DND-41 (cell line): ENCODE measurements at regions not wholly inside any gene's neighbourhood (a gene's known extent, or its start where the extent isn't known, plus 50 kb on each side); places are given as distances from the start of the nearest gene placed in this dataset.

Experiments used
- ATAC-seq: fragments of 200-7000 bp; cut with Tn5 transposase; 3 replicates; pipeline ENCODE4 v1.9.1; 2021; ENCODE audit warnings: low read depth; ENCODE audit not compliant: insufficient read depth
- DNase-seq: peaks from one replicate; pipeline ENCODE4 v3.0.0-alpha.2; 2020
- H2AFZ ChIP-seq: 2 replicates; pipeline ENCODE4 v1.6.0; 2012; ENCODE audit warnings: low read depth, low read length
- H3K27ac ChIP-seq: 2 replicates; pipeline ENCODE4 v1.5.1; 2012; ENCODE audit warnings: low read length, inconsistent platforms
- H3K27me3 ChIP-seq: fragments of 200-600 bp; sonication (generic); 2 replicates; pipeline ENCODE4 v1.6.0; 2012; ENCODE audit warnings: low read length, mild to moderate bottlenecking, inconsistent platforms; ENCODE audit not compliant: insufficient read depth, poor library complexity
- H3K36me3 ChIP-seq: 2 replicates; pipeline ENCODE4 v1.5.1; 2012; ENCODE audit warnings: low read length, inconsistent platforms; ENCODE audit not compliant: insufficient read depth
- H3K4me1 ChIP-seq: 2 replicates; pipeline ENCODE4 v1.5.1; 2012; ENCODE audit warnings: mild to moderate bottlenecking, low read length; ENCODE audit not compliant: insufficient read depth
- H3K4me2 ChIP-seq: 2 replicates; pipeline ENCODE4 v1.6.0; 2012; ENCODE audit warnings: mild to moderate bottlenecking, moderate library complexity, low read length, inconsistent platforms; ENCODE audit not compliant: insufficient read depth
- H3K4me3 ChIP-seq, 2 experiments: fragments of 200-600 bp in 1 of 2; shearing (Covaris generic) in 1 of 2; 2 replicates each; pipeline ENCODE4 v1.5.1; 2012 to 2016; ENCODE audit warnings: inconsistent platforms in 2 of 2, low read length in 2 of 2, mild to moderate bottlenecking in 2 of 2, low read depth in 1 of 2, moderate library complexity in 1 of 2
- H3K79me2 ChIP-seq: 2 replicates; pipeline ENCODE4 v1.6.0; 2012; ENCODE audit warnings: low read length, inconsistent platforms; ENCODE audit not compliant: insufficient read depth
- H3K9ac ChIP-seq: 2 replicates; pipeline ENCODE4 v1.6.0; 2012; ENCODE audit warnings: low read depth, mild to moderate bottlenecking, inconsistent platforms, low read length, moderate library complexity
- H3K9me3 ChIP-seq: 2 replicates; pipeline ENCODE4 v1.5.1; 2012; ENCODE audit warnings: low read length, moderate library complexity, mild to moderate bottlenecking, inconsistent platforms; ENCODE audit not compliant: insufficient read depth, severe bottlenecking
- H4K20me1 ChIP-seq: 2 replicates; pipeline ENCODE4 v1.6.0; 2012; ENCODE audit warnings: low read length; ENCODE audit not compliant: insufficient read depth
- CTCF ChIP-seq: IDR thresholded peaks from 2 replicates; pipeline ENCODE4 v1.5.1; 2012; ENCODE audit warnings: borderline replicate concordance, low read length, moderate library complexity, mild to moderate bottlenecking; ENCODE audit not compliant: poor library complexity, severe bottlenecking; ENCODE audit errors: extremely low read depth
- EZH2 ChIP-seq: IDR thresholded peaks from 3 replicates; pipeline ENCODE4 v1.6.1; 2012; ENCODE audit warnings: borderline replicate concordance, low read depth, mild to moderate bottlenecking, moderate library complexity, low read length, inconsistent platforms; ENCODE audit not compliant: severe bottlenecking

DNA sequence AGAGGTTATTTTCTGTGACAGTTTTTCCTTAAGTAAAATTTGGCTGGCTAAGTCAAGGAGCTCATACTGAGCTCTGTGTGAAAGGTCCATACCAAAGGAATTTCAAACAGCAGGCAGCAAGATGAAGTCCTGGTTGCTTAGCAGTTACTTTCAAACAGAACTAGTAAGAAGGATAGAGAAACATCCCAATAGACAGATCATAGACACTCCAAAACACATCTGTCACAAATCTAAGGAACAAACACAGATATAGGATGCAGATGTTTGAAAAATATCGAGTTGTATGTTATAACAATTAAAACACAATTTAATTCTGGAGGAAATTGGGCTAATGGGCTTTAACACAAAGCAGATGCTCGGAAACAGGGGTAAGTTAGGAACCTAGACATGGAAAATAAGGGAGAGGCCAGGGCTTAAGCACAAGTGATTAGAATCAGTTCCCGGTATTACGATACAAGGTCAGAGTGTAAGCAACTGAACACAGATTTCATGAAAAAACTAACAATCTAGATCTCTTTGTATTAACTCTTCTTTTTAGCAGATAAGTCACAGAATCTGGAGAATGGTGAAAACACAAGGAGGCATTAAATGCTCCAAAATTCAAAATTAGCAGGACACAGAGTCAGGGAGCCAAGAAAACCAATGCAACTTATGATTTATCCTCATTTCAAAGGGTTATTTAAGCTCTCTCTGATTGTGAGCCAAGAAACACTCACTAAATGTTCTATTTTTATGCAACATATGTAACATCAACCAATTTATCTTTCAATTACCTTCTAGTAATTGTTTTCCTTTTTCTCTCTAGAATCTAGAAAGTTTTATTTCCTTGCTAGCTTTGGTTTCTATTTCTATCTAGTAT lies 1992.9 kb upstream of the PCDH20 start:
- Histone ChIP-seq H3K4me3 (no peak overlapping the region), H3K4me1 (no peaks in the 10 kb centered on the region), H4K20me1 (no peaks in the 10 kb centered on the region), H3K27ac (no peak overlapping the region), H3K27me3 (no peaks in the 10 kb centered on the region), H3K9ac (no peak overlapping the region), H2AFZ (0 out of 2 replicates have a peak overlapping the region, but pooled peaks have one; percentile 42), H3K9me3 (no peaks in the 10 kb centered on the region), H3K79me2 (no peaks in the 10 kb centered on the region), H3K36me3 (no peaks in the 10 kb centered on the region), H3K4me2 (no peak overlapping the region)
- TF ChIP-seq EZH2 (no peak), CTCF (no peak)
- no peak for ATAC-seq
- no peak for DNase-seq

DNA sequence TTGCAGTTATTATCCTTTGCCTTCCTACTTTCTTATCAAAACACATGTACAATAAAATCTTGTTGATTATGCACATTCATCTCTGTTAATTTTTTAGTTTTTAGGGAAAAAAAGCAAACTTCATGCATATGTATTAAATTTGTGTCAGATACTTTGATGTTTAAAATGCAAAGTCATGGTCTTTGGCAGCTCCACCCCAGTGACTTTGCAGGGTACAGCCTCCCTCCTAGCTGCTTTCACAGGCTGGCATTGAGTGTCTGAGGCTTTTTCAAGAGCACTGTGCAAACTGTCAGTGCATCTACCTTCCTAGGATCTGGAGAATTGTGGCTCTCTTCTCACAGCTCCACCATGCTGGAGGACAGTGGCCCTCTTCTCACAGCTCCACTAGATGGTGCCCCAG lies 1988.1 kb upstream of the PCDH20 start:
- H2AFZ ChIP-seq, result no peak overlapping the region
- no peak overlapping the region for H3K27ac ChIP-seq

GRCh38 chr13:63396746-63397145 lies 1981.1 kb upstream of the PCDH20 start:
- no peak overlapping the region for H3K4me2 ChIP-seq
- H3K27ac ChIP-seq, result no peak overlapping the region

More for the DNA sequence above, 1988.1 kb upstream of the PCDH20 start:
- Histone ChIP-seq H3K4me2 (no peak overlapping the region), H3K27me3 (no peaks in the 10 kb centered on the region), H3K9ac (no peak overlapping the region), H3K4me1 (no peaks in the 10 kb centered on the region), H3K9me3 (no peaks in the 10 kb centered on the region), H3K36me3 (no peaks in the 10 kb centered on the region), H3K4me3 (no peak overlapping the region), H4K20me1 (no peaks in the 10 kb centered on the region), H3K79me2 (no peaks in the 10 kb centered on the region)
- DNase-seq, result no peak
- TF ChIP-seq CTCF, result no peak
- TF ChIP-seq EZH2, result no peak
- no peak for ATAC-seq

More at GRCh38 chr13:63396746-63397145, 1981.1 kb upstream of the PCDH20 start:
- Histone ChIP-seq H3K4me1 (no peaks in the 10 kb centered on the region), H3K4me3 (no peak overlapping the region), H3K9ac (no peak overlapping the region), H3K27me3 (no peaks in the 10 kb centered on the region), H3K9me3 (no peaks in the 10 kb centered on the region), H3K79me2 (no peaks in the 10 kb centered on the region), H4K20me1 (no peaks in the 10 kb centered on the region), H3K36me3 (no peaks in the 10 kb centered on the region), H2AFZ (no peak overlapping the region; the same call in 1 of the 2 replicates)
- ATAC-seq, result peak; percentile 22; the same call in 1 of the 3 replicates
- no peak for DNase-seq
- TF ChIP-seq EZH2, result no peak
- no peak for TF ChIP-seq CTCF
